Epithelial cell of esophagus (primary cell): ENCODE measurements at regions not wholly inside any gene's neighbourhood (a gene's known extent, or its start where the extent isn't known, plus 50 kb on each side); places are given as distances from the start of the nearest gene placed in this dataset.

Experiments used
- DNase-seq: peaks from one replicate; pipeline ENCODE4 v3.0.0; 2010; ENCODE audit warnings: low read depth
- H3K4me3 ChIP-seq: 2 replicates; pipeline ENCODE4 v1.5.1; 2011; ENCODE audit warnings: mild to moderate bottlenecking, low read length, control low read depth
- CTCF ChIP-seq: IDR thresholded peaks from 2 replicates; pipeline ENCODE4 v1.5.1; 2011; ENCODE audit warnings: low read depth, mild to moderate bottlenecking, low read length, control low read depth, inconsistent platforms; ENCODE audit not compliant: insufficient read depth; ENCODE audit errors: missing control alignments

- DNase-seq = no peak
- TF ChIP-seq CTCF = no peak
- no peak overlapping the region for H3K4me3 ChIP-seq
Measured at GRCh38 chr2:103754530-103754929, 992.7 kb downstream of the TMEM182 start.

GRCh38 chr2:103773884-103774283 lies 1012.1 kb downstream of the TMEM182 start:
- H3K4me3 ChIP-seq = no peak overlapping the region
- peak; percentile 4 for DNase-seq
- TF ChIP-seq CTCF = no peak

- no peak for TF ChIP-seq CTCF
- no peak overlapping the region for H3K4me3 ChIP-seq
- no peak for DNase-seq
Measured at GRCh38 chr2:103780088-103780702, 1018.4 kb downstream of the TMEM182 start.

DNA sequence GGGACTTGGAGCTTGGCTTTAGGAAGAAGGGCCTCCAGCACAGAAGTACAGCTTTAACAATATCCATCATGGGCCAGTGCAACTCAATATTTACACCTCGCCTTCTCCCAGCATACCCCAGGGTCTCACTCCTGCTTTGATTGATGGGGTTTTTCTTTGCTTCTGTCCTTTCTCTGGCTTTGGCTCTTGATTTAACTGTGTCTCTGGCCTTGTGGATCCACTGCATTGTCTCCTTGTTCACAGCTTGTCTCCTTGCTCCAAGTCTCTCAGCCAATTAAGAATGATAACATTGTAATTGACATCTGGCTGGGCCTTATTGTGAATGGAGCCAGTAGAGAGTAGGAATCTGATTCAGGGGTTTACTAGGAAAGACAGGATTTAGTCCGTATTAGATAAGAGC lies 1019.5 kb downstream of the TMEM182 start:
- H3K4me3 ChIP-seq = no peak overlapping the region
- no peak for TF ChIP-seq CTCF
- DNase-seq = no peak

- TF ChIP-seq CTCF = no peak
- no peak for DNase-seq
- no peak overlapping the region for H3K4me3 ChIP-seq
Measured at GRCh38 chr2:103784261-103784660, 1022.4 kb downstream of the TMEM182 start.

- no peak for TF ChIP-seq CTCF
- no peak overlapping the region for H3K4me3 ChIP-seq
- DNase-seq = no peak
Measured at GRCh38 chr2:103785432-103785831, 1023.6 kb downstream of the TMEM182 start.

DNA sequence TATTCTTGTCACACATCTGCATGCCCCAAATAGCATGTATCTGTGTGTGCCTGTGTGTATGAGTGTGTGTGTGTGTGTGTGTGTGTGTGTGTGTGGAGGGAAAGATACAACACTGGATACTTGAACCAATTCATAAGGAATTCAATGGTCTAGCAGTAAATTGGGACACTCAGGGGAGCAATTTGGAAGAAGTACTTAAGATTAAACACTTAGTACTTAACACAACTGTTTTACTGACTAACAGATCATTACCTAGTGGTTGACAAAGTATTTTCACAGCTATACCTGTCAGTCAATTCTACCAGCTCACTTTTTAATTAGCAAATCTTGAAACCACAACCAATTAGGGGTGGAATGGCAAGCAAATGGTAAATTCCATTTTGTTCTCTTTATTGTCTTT lies 1024.1 kb downstream of the TMEM182 start:
- no peak for DNase-seq
- no peak for TF ChIP-seq CTCF
- no peak overlapping the region for H3K4me3 ChIP-seq
